Transverse colon (tissue), 4 donors: ENCODE measurements at regions not wholly inside any gene's neighbourhood (a gene's known extent, or its start where the extent isn't known, plus 50 kb on each side); places are given as distances from the start of the nearest gene placed in this dataset.

ENCODE experiments used
- DNase-seq: peaks from one replicate; pipeline ENCODE4 v3.0.0-alpha.2; 2019
- H3K27ac ChIP-seq, 4 donors: fragments of 200-600 bp; sonication (generic); 2 replicates each; pipeline ENCODE4 v1.5.1; 2016 to 2018; ENCODE audit warnings: inconsistent platforms in 4 of 4
- H3K27me3 ChIP-seq: fragments of 200-600 bp; sonication (generic); 2 replicates; pipeline ENCODE4 v1.5.1; 2017; ENCODE audit warnings: inconsistent platforms
- H3K36me3 ChIP-seq, 4 donors: fragments of 200-600 bp; sonication (generic); 2 replicates each; pipeline ENCODE4 v1.5.1; 2017 to 2019; ENCODE audit warnings: inconsistent platforms in 4 of 4
- H3K4me1 ChIP-seq, 4 donors: fragments of 200-600 bp; sonication (generic); 2 replicates each; pipeline ENCODE4 v1.5.1; 2017 to 2020; ENCODE audit warnings: inconsistent platforms in 4 of 4
- H3K4me3 ChIP-seq, 4 donors: fragments of 200-600 bp; sonication (generic); 1 replicate in 1 of 4; 2 replicates in 3 of 4; pipeline versions ENCODE4 v1.5.1 to v1.6.1; 2017 to 2019; ENCODE audit warnings: inconsistent platforms in 4 of 4
- H3K9me3 ChIP-seq, 2 donors: fragments of 200-600 bp; sonication (generic); 2 replicates each; pipeline ENCODE4 v1.5.1; 2017 to 2019; ENCODE audit warnings: inconsistent platforms in 2 of 2
- EP300 ChIP-seq: sonication (generic); formaldehyde crosslinking; IDR thresholded peaks from one replicate; pipeline ENCODE4 v1.6.1; 2017; ENCODE audit warnings: antibody characterized with exemption, low read depth
- POLR2A ChIP-seq: fragments of 450-650 bp; IDR thresholded peaks from one replicate; pipeline ENCODE4 v1.6.1; 2016; ENCODE audit warnings: antibody characterized with exemption, mild to moderate bottlenecking, moderate library complexity
- POLR2AphosphoS5 ChIP-seq, 3 donors: sonication (generic); formaldehyde crosslinking; IDR thresholded peaks; one replicate each; pipeline ENCODE4 v1.6.1; 2016; ENCODE audit warnings: antibody characterized with exemption in 3 of 3
- WGBS, 2 donors: methylation state at CpG; one replicate each; pipeline ENCODE4 v1.1.5; 2018; ENCODE audit warnings: low coverage in 1 of 2; 5-methylcytosine and 5-hydroxymethylcytosine counted together
- in situ Hi-C, 4 donors: fragments of 200-750 bp; cut with MboI; loops; one replicate each; pipeline versions ENCODE4 v1.15.0 to v1.15.1; 2017; ENCODE audit warnings: low sequenced_read_pairs in 3 of 4, low pct_ligation_motif_present in 1 of 4, low pct_unique_long_range_greater_than_20kb in 1 of 4
- intact Hi-C: fragments of 100-400 bp; cut with DNase I; formaldehyde crosslinking; loops from one replicate; pipeline ENCODE4 v1.15.1; 2023; ENCODE audit warnings: low total_unique reads
- TF ChIP-seq, protein P1 (sequence below), 5 experiments: fragments of 200-600 bp in 3 of 5; fragments of 450-650 bp in 2 of 5; sonication (generic) in 3 of 5; IDR thresholded peaks; 1 replicate in 2 of 5; 2 replicates in 3 of 5; pipeline ENCODE4 v1.5.1; 2016 to 2017; ENCODE audit warnings: antibody characterized with exemption in 5 of 5, inconsistent platforms in 3 of 5, mild to moderate bottlenecking in 2 of 5, moderate library complexity in 1 of 5

DNA sequence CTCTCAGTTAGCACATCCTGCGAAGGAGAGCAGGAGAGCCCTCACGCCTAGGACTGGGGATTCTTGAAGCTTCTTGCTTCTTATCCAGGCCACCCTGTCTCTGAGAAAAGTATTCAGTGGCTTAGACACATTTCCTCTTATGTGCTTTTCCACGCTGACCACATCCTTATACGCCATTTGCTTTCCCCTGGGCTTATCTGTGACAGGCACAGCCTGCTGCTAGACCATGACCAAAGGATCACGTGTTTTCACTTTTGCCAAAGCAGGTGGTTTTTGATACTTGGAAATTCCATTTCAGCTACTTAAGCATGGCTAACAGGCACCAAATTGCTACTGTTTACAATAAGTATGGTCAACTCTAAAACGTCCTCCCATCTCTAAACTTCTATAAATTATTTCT lies 587.4 kb downstream of the AACS start:
- H3K27me3 ChIP-seq: no peaks in the 10 kb centered on the region
- WGBS, 2 donors: 66 to 72% methylated on average over 6 of the region's 6 CpGs
- intact Hi-C loops (no loop called here), in situ Hi-C loops (no loop called here)
- no peaks in the 10 kb centered on the region for H3K36me3 ChIP-seq
- no peaks in the 10 kb centered on the region for H3K4me1 ChIP-seq
- no peak overlapping the region for H3K27ac ChIP-seq
- no peak for TF ChIP-seq POLR2AphosphoS5 (IDR thresholded peaks at IDR 0.05)
- no peak for TF ChIP-seq POLR2A
- TF ChIP-seq EP300: no peak
- TF ChIP-seq, protein P1, sequence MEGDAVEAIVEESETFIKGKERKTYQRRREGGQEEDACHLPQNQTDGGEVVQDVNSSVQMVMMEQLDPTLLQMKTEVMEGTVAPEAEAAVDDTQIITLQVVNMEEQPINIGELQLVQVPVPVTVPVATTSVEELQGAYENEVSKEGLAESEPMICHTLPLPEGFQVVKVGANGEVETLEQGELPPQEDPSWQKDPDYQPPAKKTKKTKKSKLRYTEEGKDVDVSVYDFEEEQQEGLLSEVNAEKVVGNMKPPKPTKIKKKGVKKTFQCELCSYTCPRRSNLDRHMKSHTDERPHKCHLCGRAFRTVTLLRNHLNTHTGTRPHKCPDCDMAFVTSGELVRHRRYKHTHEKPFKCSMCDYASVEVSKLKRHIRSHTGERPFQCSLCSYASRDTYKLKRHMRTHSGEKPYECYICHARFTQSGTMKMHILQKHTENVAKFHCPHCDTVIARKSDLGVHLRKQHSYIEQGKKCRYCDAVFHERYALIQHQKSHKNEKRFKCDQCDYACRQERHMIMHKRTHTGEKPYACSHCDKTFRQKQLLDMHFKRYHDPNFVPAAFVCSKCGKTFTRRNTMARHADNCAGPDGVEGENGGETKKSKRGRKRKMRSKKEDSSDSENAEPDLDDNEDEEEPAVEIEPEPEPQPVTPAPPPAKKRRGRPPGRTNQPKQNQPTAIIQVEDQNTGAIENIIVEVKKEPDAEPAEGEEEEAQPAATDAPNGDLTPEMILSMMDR (IDR thresholded peaks at IDR 0.05): no peak
- H3K4me3 ChIP-seq: no peak overlapping the region
- no peaks in the 10 kb centered on the region for H3K9me3 ChIP-seq
- no peak for DNase-seq

DNA sequence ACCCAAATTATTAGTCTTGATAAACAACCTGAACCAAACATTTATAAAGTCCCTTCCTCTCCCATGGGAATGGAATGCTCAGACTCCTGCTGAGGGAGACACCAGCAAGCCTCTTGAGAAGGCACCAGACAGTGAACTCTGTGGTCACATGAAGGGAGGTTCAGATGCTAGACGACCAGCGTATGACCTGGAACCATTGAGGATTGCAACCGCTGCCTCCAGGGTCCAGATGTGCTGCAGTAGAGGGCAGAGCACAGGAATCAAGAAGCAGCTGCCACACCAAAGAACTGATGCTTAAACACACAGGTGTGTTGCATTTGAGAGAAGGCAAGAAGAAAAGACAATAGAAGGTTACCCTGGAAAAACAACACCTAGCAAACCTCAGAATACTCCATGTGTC lies 592.4 kb downstream of the AACS start:
- H3K27ac ChIP-seq: no peak overlapping the region
- 88% methylated on average over 3 of the region's 3 CpGs; no CpG with 5 or more reads in 1 of the 2 donors for WGBS, 2 donors

DNA sequence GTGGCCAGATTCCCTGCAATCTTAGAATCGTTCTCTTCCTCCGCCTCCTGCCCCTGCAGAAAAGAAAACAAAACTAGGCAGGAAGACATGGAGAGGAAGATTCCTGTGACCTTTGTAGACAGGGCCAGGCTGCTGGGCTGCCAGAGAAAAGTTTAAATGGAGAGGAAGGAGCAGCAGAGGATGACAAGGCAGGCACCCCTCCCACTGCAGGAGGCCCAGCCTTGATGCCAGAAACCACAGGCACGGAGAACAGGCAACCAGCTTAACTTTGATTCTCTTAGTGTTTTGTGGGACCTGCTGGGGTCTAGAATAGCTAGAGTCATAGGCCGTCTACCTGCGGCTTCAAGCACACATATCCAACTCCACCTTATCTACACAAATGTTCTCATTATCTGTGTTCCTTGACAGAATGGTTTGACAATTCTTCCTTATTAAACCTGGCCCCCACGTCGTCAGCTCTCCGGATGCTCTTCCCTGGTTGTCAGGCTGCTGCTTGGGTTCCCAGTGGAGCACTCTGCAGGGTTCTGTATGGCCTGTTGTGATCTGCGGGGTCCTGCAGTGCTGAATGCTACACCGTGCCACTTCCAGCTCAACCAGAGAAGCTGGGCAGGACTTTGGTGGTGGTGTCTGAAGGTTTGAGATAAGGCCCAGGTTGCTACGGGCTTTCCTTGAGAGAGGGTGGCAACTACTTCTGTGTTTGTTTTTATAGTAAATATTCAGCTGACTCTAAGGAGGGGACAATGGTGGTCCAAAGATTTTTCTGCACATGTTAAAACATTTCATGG lies 609.5 kb downstream of the AACS start:
- 66 to 78% methylated on average over 8 to 11 of the region's 11 CpGs for WGBS, 2 donors
- no peak for DNase-seq
- in situ Hi-C loops (no loop called here), intact Hi-C loops (no loop called here)
- TF ChIP-seq, protein P1 (IDR thresholded peaks at IDR 0.05): no peak
- TF ChIP-seq POLR2AphosphoS5 (IDR thresholded peaks at IDR 0.05) (no peak), EP300 (no peak), POLR2A (no peak)
- Histone ChIP-seq H3K36me3 (no peaks in the 10 kb centered on the region), H3K9me3 (no peaks in the 10 kb centered on the region), H3K27ac (no peak overlapping the region), H3K4me1 (no peaks in the 10 kb centered on the region), H3K4me3 (no peak overlapping the region), H3K27me3 (no peaks in the 10 kb centered on the region)

More for the DNA sequence above, 592.4 kb downstream of the AACS start:
- in situ Hi-C loops: no loop called here
- intact Hi-C loops: no loop called here
- Histone ChIP-seq H3K9me3 (no peaks in the 10 kb centered on the region), H3K27me3 (no peaks in the 10 kb centered on the region), H3K4me1 (no peaks in the 10 kb centered on the region), H3K4me3 (no peak overlapping the region), H3K36me3 (no peaks in the 10 kb centered on the region)
- TF ChIP-seq, protein P1 (IDR thresholded peaks at IDR 0.05): no peak
- no peak for TF ChIP-seq EP300
- DNase-seq: no peak

DNA sequence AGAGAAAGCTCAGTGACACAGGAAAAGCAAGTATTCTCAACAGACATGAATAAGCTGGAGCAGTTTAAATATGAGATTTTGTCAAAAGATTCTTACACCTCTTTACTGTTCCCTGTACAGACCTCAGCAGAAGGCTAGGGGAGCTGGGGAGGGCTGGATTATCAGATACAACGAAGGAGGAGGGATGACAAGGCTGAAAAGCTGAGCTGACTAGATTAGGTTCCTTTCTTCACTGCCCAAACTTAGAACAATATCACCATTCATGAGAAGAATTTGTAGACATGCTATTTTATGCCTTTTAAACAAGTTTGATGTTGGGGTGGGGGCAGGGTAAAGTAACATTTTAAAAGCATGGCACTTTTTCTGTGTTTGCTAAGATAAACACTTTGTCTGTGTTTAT lies 611.1 kb downstream of the AACS start:
- Histone ChIP-seq H3K36me3 (no peaks in the 10 kb centered on the region), H3K9me3 (no peaks in the 10 kb centered on the region), H3K4me3 (no peak overlapping the region), H3K4me1 (no peaks in the 10 kb centered on the region), H3K27ac (no peak overlapping the region), H3K27me3 (no peaks in the 10 kb centered on the region)
- no peak for DNase-seq
- TF ChIP-seq POLR2A (no peak), EP300 (no peak), POLR2AphosphoS5 (IDR thresholded peaks at IDR 0.05) (no peak)
- TF ChIP-seq, protein P1 (IDR thresholded peaks at IDR 0.05): no peak
- in situ Hi-C loops: no loop called here
- 0 to 13% methylated on average over 1 of the region's 1 CpG for WGBS, 2 donors
- intact Hi-C loops: no loop called here
